HG03521 (cell line): ENCODE measurements at regions not wholly inside any gene's neighbourhood (a gene's known extent, or its start where the extent isn't known, plus 50 kb on each side); places are given as distances from the start of the nearest gene placed in this dataset.
A peak's percentile ranks its signal among the peaks of the same experiment; 100 is the strongest.

Source experiments
- ATAC-seq: cut with Tn5 transposase; IDR thresholded peaks from one replicate; pipeline ENCODE4 v1.9.1; 2021; ENCODE audit warnings: mild to moderate bottlenecking, moderate library complexity; ENCODE audit not compliant: unreplicated experiment

DNA sequence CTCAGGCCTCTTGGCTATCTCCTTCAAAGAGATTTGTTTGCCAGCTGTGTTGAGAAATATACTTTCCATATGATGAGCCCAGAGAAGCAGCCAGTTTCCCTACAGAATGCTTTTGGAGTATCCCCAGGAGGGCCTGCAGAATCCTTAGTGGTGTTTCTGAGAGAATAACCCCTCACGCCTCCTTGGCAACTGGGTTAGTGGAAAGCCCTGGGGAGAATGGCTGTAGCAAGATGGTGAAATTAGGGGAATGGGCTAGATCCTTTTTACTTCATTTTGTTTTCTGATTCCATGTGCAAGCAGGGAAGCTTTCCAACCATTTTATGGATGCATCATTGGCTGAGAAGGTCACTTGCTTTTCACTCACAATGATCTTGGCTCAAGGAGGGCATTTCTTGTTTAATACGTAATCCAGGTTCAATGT lies 364.6 kb downstream of the DMRT2 start:
- ATAC-seq: no peak

GRCh38 chr9:1415146-1415545 lies 365.0 kb downstream of the DMRT2 start:
- no peak for ATAC-seq

GRCh38 chr9:1416261-1416660 lies 366.1 kb downstream of the DMRT2 start:
- ATAC-seq: no peak

DNA sequence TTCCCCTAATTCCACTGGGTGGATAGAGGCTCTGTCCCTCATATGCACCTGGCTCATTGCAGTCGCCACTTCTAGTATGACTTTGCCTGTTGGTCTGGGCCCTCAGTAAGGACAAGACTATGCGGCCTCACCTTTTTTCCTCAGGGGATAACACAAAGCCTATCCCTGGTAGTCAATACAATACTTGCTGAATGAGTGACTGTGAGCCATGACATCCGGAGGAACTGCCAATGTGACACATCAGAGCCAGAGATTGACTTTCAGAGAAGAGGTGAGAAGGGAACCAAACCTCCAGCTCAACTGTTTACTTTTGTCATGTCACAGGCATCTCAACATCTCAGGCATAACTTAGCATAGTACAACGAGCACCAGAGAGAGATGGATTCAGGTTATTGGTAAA lies 371.3 kb downstream of the DMRT2 start:
- no peak for ATAC-seq

- ATAC-seq: no peak
These were observed 377.7 kb downstream of the DMRT2 start for GRCh38 chr9:1427875-1428274.

GRCh38 chr9:1429297-1429696 lies 379.1 kb downstream of the DMRT2 start:
- ATAC-seq: no peak

DNA sequence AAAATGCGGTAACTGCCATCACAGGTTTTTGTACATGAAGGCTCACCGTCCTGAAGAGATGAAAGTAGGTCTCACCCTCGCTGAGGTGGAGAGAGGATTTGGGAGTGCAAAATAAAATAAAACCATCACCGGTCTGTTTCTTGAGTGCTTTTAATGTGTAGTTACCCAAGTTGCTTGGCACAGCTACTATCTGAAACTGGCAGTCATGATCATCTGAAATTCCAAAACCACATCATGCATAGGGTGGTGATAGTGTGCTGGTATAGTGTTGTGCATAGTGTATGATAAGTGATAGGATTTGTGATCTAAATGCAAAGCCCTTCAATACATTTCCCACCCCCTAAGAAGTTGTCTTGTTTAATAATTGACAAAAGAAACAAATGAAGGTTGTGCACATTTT lies 381.3 kb downstream of the DMRT2 start:
- no peak for ATAC-seq

- no peak for ATAC-seq
These were observed 384.1 kb downstream of the DMRT2 start for GRCh38 chr9:1434052-1434767.

GRCh38 chr9:1434811-1435210 lies 384.7 kb downstream of the DMRT2 start:
- ATAC-seq: no peak

GRCh38 chr9:1440256-1440655 lies 390.1 kb downstream of the DMRT2 start:
- no peak for ATAC-seq

DNA sequence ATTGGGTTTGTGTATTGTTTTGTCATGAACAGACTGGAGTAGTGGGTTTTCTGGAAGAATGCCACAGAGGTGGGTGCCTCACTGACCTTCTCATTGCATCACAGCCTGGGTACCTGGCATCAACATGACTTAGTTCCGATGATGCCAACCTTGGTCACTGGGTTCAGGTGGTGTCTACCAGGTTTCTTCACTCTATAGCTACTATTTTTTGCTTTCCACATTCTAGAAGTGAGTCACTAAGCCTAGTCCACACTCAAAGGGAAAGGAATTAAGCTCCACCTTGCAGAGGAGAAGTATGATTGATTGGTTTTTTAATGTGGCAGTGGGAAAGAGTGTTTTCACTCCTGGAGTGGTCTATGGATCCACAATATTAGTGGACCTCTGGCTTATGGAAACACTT lies 391.9 kb downstream of the DMRT2 start:
- no peak for ATAC-seq

DNA sequence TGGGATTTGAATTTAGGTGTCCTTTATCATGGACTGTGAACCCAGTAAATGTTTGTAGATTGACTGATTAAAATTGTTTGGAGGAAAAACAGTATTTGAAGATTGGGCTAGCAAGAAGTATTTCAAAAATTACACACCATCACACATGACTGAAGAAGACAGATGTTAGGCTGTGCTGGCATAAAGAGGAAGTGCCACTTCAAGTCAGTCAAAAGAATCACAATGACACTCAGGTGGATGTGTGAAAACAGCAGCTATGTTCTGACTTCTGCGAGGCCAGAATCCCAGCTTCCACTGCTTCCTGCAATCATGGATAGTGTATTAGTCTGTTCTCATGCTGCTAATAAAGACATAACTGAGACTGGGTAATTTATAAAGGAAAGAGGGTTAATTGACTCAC lies 393.3 kb downstream of the DMRT2 start:
- ATAC-seq: no peak

GRCh38 chr9:1446671-1447070 lies 396.5 kb downstream of the DMRT2 start:
- no peak for ATAC-seq

- ATAC-seq: no peak
These were observed 403.5 kb downstream of the DMRT2 start for GRCh38 chr9:1453636-1454035.

DNA sequence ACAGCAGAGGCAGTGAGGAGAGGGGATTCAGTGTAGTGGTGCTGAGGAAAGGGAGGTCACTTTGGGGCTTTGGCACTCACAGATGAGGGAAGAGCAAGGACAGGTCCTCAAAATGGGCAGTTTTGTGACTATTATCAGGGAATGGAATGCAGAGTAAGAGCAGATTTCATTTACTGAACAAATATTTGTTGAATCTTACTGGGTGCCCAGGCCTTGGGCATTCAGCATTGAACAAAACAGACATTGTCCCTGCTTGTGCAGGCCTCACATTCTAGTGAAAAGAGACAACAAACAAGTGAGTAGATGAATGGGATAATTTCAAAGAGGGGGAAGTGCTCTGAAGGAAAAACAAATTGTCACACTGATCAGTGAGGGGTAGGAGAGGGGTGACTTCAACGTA lies 404.1 kb downstream of the DMRT2 start:
- no peak for ATAC-seq

DNA sequence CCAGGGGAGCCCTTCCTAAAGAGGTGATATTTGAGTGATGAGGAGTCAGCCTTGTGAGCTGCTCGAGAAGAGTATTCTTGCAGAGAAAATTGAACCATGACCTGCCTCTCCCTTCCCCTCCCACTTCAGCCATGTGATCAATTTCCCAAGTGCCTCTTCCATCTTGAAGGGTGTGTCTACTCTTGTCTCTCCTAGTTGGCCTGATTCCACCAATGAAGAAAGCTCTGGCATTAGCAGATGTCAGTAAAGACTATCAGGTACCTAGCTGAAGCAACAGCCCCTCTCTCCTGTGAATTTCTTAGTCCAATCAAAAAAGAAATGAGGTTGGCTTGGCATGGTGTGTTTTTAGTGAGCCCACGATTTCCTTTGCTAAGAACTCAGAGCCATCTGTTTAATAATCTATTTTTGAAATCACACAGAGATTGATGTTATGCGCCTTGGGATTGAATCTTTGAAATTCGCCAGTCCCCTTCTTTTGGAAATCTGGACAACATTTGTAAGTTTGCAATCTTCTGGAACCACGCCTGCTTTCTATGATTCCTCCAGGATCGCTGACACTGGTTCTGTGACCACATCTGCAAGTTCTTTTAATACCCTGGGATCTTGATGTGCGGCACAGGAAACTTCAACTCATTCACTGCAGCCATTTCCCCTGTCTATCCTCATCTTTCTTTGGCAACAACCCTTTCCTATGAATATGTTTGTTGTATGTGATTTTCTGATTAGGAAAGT lies 404.6 kb downstream of the DMRT2 start:
- ATAC-seq: no peak

GRCh38 chr9:1455766-1456165 lies 405.6 kb downstream of the DMRT2 start:
- no peak for ATAC-seq

DNA sequence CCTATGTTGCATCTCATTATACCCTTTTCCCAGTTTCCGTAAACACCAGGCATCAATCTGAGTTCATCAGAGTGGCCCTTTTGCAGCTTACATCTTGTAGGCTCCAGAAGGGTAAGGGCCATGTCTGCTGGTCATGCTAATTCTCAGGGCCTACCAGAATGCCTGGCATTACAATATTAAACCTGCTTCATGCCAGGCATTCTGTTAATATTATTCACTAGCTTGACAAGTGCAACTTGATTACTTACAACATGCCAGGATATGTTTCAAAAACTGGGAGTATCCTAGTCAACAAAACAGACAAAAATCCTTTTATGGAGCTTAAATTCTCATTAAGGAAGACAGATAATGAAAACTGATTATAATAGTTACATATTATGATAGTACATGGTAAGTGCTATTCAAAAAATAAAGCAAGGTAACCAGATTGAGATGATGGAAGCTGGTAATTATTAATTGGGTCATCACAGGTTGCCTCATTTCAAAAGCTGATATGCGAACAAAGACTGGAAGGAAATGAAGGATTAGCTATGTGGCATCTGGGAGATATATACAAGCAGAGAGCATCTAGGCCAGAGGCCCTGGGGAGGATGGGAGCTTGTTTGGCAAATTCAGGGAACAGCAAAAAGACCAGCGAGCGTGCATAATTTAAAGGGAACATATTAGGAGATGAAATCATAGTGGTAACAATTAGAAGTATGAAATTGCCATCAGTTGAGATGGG lies 406.3 kb downstream of the DMRT2 start:
- ATAC-seq: no peak

GRCh38 chr9:1457460-1457859 lies 407.3 kb downstream of the DMRT2 start:
- ATAC-seq: no peak

DNA sequence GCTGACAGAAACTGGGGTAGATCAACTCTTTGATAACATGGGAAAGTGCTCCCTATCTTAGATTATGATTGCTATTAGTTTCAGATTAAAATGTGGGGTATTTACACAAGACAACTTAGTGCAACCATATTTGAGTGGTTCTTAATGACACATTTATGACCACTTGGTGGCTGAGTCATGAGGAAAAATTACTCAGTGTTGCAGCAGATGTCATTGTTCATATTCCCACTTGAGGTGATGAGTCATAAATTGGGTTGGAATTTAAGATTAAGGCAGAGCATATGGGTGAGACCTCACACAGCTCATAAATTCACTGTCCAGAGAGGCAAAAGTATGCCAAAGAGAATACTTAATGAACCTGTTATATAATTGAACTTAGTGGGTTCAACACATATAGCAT lies 408.3 kb downstream of the DMRT2 start:
- ATAC-seq: no peak

GRCh38 chr9:1460143-1460769 lies 410.1 kb downstream of the DMRT2 start:
- ATAC-seq: peak; percentile 59
